GM18498 (cell line): ENCODE measurements at regions not wholly inside any gene's neighbourhood (a gene's known extent, or its start where the extent isn't known, plus 50 kb on each side); places are given as distances from the start of the nearest gene placed in this dataset.
"Not testable (repeated sequence)": the region's sequence is repeated elsewhere in the genome, so short reads cannot be mapped to it uniquely, and the experiment has no call there.

ENCODE experiments used
- ATAC-seq: cut with Tn5 transposase; IDR thresholded peaks from one replicate; pipeline ENCODE4 v1.9.1; 2021; ENCODE audit warnings: mild to moderate bottlenecking, moderate library complexity; ENCODE audit not compliant: unreplicated experiment

DNA sequence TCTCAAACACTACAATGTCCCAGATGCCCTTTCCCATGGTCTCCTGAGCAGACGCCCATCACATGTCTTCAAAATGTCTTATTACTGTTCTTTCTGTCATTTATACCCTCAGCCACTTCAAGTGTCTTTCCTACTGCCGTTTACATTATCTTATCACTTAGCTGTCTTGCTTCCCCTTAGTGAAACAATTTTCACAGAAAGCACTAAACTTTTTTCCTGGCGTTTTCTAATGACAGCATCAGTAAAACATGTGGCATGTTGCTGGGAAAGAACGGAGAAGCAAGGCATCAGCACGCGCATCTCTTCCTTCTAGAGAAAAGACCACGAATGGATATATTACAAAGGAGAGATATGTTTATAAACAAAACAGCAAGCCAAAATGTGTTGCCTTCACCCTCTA is 189.7 kb upstream of the SLIT2 start:
- ATAC-seq = no peak

DNA sequence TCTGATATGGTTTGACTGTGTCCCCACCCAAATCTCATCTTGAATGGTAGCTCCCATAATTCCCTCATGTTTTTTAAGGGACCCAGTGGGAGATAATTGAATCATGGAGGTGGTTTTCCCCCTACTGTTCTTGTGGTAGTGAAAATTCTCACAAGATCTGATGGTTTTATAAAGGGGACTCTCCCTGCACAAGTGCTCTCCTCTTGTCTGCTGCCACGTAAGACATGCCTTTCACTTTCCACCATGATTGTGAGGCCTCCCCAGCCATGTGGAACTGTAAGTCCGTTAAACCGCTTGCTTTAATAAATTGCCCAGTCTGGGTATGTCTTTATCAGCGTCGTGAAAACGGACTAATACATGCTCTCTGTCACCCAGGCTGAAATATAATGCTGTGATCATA is 200.9 kb upstream of the SLIT2 start:
- no peak for ATAC-seq

DNA sequence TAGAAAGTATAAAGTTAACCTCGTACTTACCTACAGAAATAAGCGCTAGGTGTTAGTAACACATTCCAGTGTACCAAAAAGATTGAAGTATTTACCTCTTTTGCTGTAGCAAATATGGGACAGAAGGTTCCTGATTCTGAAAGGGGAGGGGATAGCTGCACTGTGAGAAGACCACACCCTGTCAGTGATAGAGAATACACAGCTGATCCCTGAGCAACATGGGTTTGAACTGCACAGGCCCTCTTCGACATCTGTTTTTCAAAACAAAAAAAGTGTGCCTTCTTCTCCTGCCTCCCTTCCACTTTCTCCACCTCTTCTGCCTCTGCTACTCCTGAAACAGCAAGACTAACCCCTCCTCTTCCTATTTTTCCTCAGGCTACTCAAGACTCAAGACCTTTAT is 201.8 kb upstream of the SLIT2 start:
- ATAC-seq = no peak

DNA sequence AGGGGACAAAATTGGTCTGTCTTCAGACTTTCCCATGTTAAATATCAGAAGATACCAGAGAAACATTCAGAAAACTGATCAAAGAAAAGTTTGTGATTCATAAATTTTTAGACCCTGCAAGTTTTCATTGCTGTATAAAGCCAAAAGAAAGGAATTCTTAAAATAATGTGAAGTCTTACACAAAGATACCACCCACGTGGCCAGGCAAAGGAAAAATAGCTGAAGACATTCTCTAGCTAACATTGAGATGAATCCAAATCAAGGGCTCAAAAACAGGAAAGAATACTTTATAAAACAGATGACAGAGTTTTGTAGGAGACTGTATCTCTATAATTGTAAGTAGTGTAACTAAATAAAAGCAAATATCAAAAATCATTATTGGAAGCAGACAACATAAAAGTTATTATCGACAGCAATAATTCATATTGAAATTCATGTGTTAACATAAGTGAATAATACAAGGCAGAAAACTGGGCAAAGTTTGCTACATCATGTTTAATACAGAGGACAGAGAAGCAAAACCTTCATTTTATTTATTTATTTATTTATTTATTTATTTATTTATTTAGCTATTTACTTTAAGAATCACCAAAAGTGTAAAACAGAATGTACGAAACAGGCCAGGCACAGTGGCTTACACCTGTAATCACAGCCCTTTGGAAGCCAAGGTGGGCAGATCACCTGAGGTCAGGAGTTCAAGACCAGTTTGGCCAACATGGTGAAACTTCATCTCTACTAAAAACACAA is 204.6 kb upstream of the SLIT2 start:
- ATAC-seq = no peak

DNA sequence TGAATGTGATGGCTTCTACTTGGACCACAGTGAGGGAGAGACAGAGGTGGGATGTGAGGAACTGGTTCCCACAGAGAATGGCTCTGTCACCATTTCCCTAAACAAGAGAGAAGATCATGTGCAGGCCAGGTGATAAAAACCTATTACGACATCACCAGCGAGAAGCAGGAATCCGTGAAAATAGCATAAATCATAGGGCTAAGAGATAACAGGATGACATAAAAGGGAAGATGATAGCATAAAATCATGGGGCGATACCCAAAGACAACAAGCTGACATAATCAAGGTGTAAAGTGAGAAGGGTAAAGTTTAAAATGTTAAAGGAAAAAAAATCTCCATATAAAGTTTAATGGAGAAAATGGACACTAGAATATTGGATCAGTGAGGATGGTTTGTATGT is 205.5 kb upstream of the SLIT2 start:
- ATAC-seq = no peak

DNA sequence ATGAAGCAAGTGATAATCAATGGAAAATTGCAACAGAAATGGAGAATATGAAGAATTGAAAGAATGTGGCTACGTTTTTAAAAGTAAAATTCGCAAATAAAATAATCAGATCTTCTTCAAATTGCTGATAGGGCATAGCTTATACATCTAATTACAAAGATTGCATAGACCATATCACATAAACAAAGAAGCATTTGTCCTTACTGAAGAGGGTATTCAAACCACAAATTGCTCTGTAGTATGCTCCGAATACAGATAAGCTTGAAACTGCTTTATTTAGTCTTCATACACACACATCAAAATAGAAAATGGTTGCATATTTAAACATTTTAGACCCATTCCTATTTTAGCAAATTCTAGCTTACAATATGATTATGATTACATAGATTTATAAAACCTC is 206.7 kb upstream of the SLIT2 start:
- no peak for ATAC-seq

DNA sequence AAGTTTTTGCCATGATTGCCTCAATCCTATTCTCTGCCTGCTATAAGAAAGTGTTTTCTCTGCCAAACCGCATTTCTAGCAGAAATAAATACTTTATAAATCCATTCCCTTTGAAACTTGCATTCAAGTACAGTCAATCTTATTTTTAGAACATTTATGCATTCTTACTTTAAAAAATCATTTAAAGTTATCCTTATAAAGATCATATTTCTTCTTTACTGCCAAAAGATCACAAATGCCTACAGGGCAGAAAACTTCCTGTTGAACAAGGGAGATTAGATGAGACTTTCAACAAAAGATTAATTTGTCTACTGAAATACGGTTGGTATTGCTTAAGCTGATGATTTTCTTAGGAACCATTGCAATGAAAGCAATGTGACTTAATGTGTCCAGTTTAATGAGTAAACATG is 207.2 kb upstream of the SLIT2 start:
- no peak for ATAC-seq

DNA sequence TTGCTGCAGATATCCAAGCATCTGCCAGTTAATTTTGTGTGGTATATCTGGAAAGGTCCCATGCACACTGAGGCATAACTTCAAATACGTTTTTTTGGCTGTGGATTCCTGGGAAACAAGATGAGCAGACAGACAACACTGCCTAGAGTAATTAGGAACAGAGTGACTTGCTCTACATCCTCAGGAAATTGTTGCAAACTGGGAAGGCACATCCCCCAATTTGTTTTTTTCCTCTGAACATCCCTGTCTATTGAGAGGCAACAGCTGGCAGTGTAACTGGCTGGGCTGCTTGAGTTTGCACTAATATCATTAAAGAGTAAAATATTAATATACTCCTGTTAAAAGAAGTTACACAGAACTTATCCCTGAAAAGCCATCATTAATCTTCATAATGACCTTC is 207.7 kb upstream of the SLIT2 start:
- no peak for ATAC-seq

DNA sequence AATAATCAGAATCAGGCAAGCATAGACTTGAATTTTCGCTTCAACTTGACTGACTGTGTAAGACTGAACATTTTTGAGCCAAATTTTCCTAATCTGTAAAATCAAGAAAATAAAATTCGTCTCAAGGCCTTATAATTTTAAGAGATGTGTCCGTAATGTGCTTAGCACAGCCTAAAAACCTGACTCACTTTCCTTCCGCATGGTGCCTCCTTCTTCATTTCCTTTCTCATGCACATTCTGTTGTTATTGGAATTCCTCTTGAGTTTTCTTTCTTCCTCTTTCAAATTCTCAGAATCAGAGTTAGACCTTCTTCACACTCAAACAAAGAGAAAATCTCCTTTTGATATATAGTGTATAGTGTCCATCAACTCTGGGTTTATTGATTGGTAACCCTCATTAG is 208.9 kb upstream of the SLIT2 start:
- no peak for ATAC-seq

DNA sequence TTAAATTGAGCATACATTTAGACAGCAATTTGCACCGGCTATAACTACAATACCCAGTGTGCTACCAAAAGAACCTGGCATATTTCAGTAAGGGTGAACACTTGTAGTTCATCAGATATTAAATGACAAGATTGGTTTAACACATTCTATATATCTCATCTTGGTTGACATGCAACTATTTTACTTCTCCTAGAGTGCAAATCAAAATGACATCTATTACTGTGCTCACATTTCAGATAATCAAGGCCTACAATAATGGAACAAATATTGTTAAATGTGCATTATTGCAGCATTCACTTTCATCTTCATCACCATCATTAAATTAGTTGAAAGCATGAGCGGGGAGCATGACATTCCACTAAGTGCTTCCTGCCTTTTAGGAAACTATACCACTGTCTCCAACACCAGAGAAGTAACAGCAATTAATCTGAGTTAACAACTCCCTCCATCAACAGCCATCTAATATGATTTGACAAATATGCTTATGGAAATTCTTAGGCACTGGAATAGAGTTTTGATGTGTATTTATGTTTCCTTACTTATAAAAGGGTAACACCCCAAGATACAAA is 209.8 kb upstream of the SLIT2 start:
- no peak for ATAC-seq

DNA sequence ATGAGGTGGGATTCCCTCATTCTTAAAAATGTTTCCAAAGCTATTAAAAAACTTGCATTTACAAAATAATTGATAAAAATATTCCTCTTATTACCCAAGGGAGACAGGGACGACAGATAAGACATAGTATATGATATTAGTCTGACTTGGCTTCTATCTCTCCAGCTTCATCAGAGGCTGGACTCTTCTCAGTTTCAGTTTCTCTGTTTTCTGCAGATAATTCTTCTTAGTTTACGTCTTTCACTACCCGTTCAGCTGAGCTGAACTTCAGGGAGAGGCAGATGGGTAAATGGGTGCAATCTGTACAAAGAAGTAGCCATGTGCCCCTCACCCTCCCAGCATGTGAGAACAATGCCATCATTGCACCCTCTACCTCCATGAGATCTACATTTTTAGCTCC is 214.0 kb upstream of the SLIT2 start:
- ATAC-seq = no peak

DNA sequence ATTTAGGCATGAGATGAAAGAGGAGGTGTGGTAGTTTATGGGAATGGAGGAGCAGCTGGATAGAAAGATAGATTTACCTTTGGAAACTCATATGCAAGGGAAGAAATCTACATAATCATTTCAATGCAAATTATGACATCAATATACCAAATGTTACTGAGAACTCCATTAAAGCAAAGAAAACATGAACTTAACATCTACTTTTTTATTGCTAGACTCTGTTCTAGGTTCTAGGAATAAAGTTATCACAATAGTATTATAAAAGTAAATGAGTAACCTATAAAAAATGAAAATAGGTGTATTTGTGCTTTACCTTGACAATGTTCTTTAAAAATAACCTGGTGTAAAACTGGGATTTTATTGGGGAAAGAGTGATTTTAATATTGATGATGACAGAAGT is 221.6 kb upstream of the SLIT2 start:
- ATAC-seq = no peak

DNA sequence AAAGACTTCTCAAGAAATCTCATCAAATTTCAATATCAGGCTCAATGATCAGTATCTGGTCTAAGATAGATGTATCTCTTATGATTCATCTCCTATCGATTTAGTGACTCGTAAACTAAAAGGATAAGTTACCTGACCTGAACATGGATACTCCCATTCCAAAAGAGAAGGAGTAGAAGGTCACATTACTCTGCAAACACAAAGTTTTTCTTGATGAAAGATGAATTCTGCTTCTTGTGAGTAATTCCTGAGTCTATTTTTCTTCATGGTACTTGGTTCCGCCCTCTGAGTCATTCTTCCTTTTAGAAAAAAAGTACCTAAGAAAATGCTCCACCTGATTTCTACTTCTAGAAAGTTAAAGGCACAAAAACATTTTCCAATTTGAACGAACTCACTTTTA is 223.1 kb upstream of the SLIT2 start:
- ATAC-seq = no peak

DNA sequence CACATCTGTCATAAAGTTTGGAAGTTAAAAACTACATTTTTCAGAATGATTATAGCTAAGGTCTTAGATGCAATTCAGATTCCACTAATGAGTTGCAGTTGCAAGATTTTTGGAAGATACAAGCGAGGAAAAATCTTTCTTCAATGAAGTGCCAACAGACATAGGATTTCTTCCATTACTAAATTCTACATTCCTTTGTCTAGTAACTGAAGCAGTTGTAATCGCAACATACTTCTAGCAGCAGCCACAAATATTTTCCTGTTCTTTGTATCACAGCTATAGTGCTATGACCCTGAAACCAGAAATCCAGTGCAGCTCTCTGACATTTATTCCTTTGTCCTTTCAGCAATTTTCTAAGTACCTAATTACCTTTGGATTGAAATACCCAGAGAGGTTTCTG is 225.2 kb upstream of the SLIT2 start:
- no peak for ATAC-seq

DNA sequence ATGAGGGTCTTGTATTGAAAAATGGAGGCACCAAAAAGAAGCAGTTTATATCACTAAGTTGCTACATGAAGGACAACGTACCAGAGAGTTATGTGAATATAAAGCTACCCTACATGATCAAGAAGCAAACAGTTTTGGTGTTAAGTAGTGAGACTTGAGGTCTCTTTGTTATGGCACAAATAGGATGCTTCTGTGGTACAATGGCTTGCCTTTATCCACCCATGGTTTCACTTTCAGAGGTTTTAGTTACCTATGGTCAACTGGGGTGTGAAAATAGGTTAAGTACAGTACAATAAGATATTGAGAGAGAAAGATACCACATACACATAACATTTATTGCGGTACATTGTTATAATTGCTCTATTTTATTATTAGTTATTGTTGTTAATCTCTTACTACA is 229.2 kb upstream of the SLIT2 start:
- no peak for ATAC-seq

DNA sequence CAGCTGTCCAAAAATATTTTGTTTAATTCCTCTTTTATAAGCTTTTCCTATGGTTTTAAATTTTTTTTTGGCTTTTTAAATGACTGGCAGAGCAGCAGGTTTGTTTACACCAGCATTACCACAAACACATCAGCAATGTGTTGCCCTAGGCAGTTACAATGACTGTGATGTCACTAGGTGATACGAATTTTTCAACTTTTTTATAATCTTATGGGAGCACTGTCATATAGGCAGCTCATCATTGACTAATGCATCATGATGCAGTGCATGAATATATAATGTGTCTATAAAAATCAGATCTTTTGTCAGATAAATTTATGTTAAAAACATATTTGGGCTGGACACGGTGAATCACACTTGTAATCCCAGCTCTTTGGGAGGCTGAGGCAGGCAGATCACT is 231.6 kb upstream of the SLIT2 start:
- no peak for ATAC-seq

DNA sequence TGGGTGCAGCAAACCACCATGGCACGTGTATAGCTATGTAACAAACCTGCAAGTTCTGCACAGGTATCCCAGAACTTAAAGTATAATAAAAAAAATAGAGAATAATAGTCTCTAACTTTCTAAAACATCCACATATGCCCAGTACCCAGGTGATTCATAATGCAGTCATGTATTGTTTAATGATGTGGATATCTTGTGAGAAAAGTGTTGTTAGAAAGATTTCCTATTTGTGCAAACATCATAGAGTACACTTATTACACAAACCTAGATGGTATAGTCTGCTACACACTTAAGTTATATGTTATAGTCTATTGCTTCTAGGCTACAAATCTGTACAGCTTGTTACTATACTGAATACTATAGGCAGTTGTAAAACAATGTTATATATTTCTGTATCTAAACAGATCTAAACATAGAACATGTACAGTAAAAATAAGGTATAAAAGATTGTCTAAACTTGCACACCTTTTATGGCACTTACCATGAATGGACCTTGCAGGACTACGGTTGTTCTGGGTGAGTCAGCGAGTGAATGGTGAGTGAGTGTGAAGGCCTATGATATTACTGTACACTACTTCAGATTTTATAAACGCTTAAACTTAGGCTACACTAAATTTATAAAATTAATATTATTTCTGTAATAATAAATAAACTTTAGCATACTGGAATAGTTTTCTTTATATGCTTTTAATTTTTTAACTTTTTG is 232.2 kb upstream of the SLIT2 start:
- no peak for ATAC-seq

DNA sequence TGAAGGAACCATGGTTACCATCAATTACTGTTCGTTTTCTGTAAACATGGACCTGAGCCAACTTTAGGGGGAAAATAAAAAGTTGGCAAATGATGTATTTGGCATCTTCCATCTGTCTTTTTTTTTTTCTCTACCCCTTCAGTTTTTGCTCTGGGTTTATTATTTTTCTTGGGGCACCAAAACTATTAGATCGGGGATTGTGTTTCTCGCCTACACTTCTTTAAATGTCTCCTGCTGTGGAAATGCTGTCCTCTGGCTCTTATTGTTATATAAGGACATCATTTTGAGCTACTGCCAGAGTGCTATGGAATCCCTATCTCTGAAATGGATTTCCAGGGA is 234.0 kb upstream of the SLIT2 start:
- ATAC-seq = no peak

DNA sequence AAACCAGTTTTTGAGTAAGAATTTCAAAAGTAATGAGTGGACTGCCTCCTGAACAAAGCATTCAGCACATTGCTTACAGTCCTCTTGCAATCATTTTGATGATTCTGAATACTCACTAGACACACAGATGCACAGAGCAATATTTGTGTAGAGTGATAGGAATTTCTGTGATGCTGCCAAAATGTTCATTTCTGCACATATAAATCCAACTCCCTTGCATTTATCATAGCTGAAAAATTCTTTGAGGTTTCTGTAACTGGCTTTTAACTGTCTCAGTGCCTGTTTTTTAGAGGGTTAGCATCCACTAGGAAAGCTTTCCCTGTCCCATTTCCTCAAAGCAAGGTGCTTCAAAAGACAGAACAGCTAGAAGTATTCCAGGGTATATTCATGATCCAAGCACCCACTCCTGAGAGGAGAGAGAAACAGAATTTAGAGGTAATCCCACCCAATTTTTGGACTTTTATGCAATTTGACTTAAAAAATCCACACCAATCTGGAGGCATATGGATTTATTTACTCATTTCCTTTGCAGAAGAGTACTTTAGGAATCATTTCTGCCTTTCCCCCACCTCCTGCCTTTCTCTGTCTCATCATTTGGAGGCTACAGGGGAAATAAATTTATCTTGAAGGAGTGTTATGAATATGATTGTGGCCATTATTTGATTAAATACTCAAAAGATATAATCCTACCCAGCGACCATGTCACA is 234.5 kb upstream of the SLIT2 start:
- ATAC-seq = no peak

DNA sequence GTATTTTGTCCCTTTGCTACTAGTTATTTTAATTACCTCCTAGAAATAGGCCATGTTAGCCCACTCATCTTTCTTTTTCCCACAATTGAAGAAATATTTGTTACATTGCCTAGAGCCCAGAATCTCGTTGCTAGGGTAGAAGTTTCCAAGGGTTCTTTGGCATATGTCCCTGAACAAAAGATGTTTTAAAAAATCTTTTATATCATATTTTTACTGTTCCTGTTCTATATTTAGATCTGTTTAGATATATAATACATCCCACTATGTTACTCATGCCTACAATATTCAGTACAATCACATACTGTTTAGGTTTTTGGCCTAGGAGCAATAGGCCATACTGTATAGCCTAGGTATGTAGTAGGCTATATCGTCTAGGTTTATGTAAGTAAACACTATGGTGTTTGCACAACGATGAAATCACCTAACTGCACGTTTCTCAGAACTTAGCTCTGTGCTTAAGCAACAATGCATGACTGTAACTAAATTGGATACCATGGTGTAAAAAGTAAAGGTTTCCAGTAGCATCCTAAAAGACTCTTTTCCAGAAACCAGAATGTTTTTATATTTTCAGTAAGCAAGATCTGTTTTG is 236.0 kb upstream of the SLIT2 start:
- ATAC-seq = no peak

DNA sequence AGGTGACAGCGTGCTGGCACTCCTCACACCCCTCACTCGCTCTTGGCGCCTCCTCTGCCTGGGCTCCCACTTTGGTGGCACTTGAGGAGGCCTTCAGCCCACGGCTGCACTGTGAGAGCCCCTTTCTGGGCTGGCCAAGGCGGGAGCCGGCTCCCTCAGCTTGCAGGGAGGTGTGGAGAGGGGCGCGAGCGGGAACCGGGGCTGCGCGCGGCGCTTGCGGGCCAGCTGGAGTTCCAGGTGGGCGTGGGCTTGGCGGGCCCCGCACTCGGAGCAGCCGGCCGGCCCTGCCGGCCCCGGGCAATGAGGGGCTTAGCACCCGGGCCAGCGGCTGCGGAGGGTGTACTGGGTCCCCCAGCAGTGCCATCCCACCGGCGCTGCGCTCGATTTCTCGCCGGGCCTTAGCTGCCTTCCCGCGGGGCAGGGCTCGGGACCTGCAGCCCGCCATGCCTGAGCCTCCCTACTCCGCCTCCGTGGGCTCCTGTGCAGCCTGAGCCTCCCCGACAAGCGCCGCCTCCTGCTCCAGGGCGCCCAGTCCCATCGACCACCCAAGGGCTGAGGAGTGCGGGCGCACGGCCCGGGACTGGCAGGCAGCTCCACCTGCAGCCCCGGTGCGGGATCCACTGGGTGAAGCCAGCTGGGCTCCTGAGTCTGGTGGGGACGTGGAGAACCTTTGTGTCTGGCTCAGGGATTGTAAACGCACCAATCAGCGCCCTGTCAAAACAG is 247.7 kb upstream of the SLIT2 start:
- not testable (repeated sequence) for ATAC-seq
